HG02678 (cell line): ENCODE measurements at regions not wholly inside any gene's neighbourhood (a gene's known extent, or its start where the extent isn't known, plus 50 kb on each side); places are given as distances from the start of the nearest gene placed in this dataset.

Experiments used
- ATAC-seq: cut with Tn5 transposase; IDR thresholded peaks from one replicate; pipeline ENCODE4 v1.9.1; 2021; ENCODE audit warnings: mild to moderate bottlenecking, moderate library complexity; ENCODE audit not compliant: unreplicated experiment

- no peak for ATAC-seq
Observed at GRCh38 chr22:49066619-49067018, 761.1 kb downstream of the BRD1 start.

GRCh38 chr22:49064836-49065235 lies 762.8 kb downstream of the BRD1 start:
- ATAC-seq, result no peak

GRCh38 chr22:49063545-49063890 lies 764.2 kb downstream of the BRD1 start:
- ATAC-seq, result no peak

- no peak for ATAC-seq
Observed at GRCh38 chr22:49062802-49063544, 764.7 kb downstream of the BRD1 start.

- ATAC-seq, result no peak
Observed at GRCh38 chr22:49062155-49062801, 765.4 kb downstream of the BRD1 start.

- ATAC-seq, result no peak
Observed at GRCh38 chr22:49057910-49058309, 769.8 kb downstream of the BRD1 start.

GRCh38 chr22:49056301-49056700 lies 771.4 kb downstream of the BRD1 start:
- no peak for ATAC-seq

GRCh38 chr22:49055406-49055805 lies 772.3 kb downstream of the BRD1 start:
- no peak for ATAC-seq

- no peak for ATAC-seq
Observed at GRCh38 chr22:49053578-49053977, 774.1 kb downstream of the BRD1 start.

- ATAC-seq, result no peak
Observed at GRCh38 chr22:49052560-49052959, 775.1 kb downstream of the BRD1 start.

GRCh38 chr22:49052023-49052538 lies 775.6 kb downstream of the BRD1 start:
- ATAC-seq, result no peak

GRCh38 chr22:49051491-49052022 lies 776.1 kb downstream of the BRD1 start:
- ATAC-seq, result no peak

GRCh38 chr22:49049691-49050090 lies 778.0 kb downstream of the BRD1 start:
- ATAC-seq, result no peak

- no peak for ATAC-seq
Observed at GRCh38 chr22:49048591-49048990, 779.1 kb downstream of the BRD1 start.

- ATAC-seq, result no peak
Observed at GRCh38 chr22:49047447-49047846, 780.2 kb downstream of the BRD1 start.

- no peak for ATAC-seq
Observed at GRCh38 chr22:49046546-49047361, 780.9 kb downstream of the BRD1 start.

- no peak for ATAC-seq
Observed at GRCh38 chr22:49046000-49046545, 781.6 kb downstream of the BRD1 start.

GRCh38 chr22:49045276-49045675 lies 782.4 kb downstream of the BRD1 start:
- ATAC-seq, result no peak

- no peak for ATAC-seq
Observed at GRCh38 chr22:49044776-49045175, 782.9 kb downstream of the BRD1 start.

- ATAC-seq, result no peak
Observed at GRCh38 chr22:49044091-49044490, 783.6 kb downstream of the BRD1 start.
